ENCODE measurements at regions not wholly inside any gene's neighbourhood (a gene's known extent, or its start where the extent isn't known, plus 50 kb on each side); places are given as distances from the start of the nearest gene placed in this dataset.

DNA sequence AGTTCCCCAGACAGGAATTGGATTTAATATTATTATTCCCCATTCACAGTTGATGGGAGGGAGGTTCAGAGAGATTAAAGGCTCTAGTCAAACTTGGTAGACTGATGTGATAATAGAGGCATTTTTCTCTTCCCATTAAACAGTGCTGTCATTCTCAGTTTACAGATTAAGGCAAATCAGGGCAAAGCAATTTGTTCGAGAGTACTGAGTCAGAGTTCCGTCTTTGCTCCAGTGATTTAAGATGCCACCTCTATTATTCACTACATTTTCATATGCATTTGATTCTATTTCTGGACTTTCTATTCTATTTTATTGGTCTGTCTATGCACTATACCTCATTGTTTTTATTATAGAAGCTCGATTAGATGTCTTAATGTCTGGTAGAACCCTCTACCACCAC is 201.0 kb upstream of the RAI14 start:
- TF ChIP-seq, protein P1, sequence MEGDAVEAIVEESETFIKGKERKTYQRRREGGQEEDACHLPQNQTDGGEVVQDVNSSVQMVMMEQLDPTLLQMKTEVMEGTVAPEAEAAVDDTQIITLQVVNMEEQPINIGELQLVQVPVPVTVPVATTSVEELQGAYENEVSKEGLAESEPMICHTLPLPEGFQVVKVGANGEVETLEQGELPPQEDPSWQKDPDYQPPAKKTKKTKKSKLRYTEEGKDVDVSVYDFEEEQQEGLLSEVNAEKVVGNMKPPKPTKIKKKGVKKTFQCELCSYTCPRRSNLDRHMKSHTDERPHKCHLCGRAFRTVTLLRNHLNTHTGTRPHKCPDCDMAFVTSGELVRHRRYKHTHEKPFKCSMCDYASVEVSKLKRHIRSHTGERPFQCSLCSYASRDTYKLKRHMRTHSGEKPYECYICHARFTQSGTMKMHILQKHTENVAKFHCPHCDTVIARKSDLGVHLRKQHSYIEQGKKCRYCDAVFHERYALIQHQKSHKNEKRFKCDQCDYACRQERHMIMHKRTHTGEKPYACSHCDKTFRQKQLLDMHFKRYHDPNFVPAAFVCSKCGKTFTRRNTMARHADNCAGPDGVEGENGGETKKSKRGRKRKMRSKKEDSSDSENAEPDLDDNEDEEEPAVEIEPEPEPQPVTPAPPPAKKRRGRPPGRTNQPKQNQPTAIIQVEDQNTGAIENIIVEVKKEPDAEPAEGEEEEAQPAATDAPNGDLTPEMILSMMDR (IDR thresholded peaks at IDR 0.05), result no peak
- WGBS, 2 donors, result 83 to 85% methylated on average over 3 of the region's 3 CpGs

DNA sequence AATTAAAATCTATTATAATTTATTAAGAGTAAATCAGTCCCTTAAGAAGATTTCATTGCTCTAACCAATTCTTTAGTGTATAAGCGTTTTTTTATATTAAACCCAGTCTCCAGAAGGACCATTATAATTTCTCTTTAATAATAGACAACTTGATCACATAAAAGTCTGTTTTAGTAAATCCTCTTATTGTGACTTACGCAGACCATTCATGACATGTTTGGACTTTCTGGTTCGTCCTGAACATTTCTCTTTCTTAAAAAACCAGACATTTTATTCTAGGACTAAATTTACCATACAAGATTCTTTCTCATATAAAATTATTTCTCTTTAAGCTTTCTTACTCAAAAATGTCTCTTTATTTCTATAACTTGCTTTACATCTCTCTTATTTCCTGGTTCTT is 196.2 kb upstream of the RAI14 start:
- Histone ChIP-seq H3K9me3 (peaks cover 0 to 15% (median 0%) of the 10 kb centered on the region in 11 donors), H3K27ac (no peak overlapping the region), H3K27me3 (no peaks in the 10 kb centered on the region), H3K4me3 (no peak overlapping the region), H3K4me1 (no peaks in the 10 kb centered on the region), H3K36me3 (no peaks in the 10 kb centered on the region)
- DNase-seq (no peak), ATAC-seq (no peak)
- intact Hi-C loops (cut with DNase I), result loop anchor here in 6 of 10 donors (5.0 to 10.0 kb wide), 3 partner anchors 463 to 1035 kb away; no protein-coding TSS in a partner anchor
- WGBS, 2 donors, result 26 to 50% methylated on average over 3 of the region's 3 CpGs
- TF ChIP-seq, protein P1 (IDR thresholded peaks at IDR 0.05), result no peak

More for the DNA sequence above, 201.0 kb upstream of the RAI14 start:
- no peaks in the 10 kb centered on the region for H3K36me3 ChIP-seq
- DNase-seq, result no peak
- H3K27me3 ChIP-seq, result peaks cover 0 to 29% (median 0%) of the 10 kb centered on the region in 7 donors
- no peaks in the 10 kb centered on the region for H3K4me1 ChIP-seq
- H3K27ac ChIP-seq, result no peak overlapping the region
- H3K4me3 ChIP-seq, result no peak overlapping the region
- peaks cover 0 to 8% (median 0%) of the 10 kb centered on the region in 11 donors for H3K9me3 ChIP-seq
- intact Hi-C loops (cut with DNase I), result no loop called here
- no peak for ATAC-seq

DNA sequence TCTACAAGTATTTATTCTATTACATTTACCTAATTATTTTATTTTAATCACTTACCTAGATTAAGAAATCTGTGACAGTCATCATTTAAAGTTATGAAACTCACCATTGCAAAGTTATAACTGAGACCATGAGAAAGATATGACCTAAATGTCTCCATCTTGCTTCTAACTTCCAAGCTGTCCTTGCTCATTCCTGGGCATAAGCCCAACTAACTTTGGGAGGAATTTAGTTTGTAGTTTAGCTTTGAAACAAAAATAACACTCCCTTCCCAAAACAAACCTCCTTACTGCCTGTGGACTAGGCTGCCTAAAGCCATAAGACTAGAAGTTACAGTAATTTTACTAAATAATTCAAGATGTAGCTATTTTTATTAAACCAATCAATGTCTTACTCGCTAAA is 195.6 kb upstream of the RAI14 start:
- intact Hi-C loops (cut with DNase I), result loop anchor here in 6 of 10 donors (5.0 to 10.0 kb wide), 3 partner anchors 463 to 1036 kb away; no protein-coding TSS in a partner anchor
- DNase-seq, result no peak
- ATAC-seq, result no peak
- no peaks in the 10 kb centered on the region for H3K36me3 ChIP-seq
- H3K9me3 ChIP-seq, result peaks cover 0 to 15% (median 0%) of the 10 kb centered on the region in 11 donors
- no peaks in the 10 kb centered on the region for H3K4me1 ChIP-seq
- TF ChIP-seq, protein P1 (IDR thresholded peaks at IDR 0.05), result no peak
- 1 to 43% methylated on average over 1 of the region's 1 CpG for WGBS, 2 donors
- H3K4me3 ChIP-seq, result no peak overlapping the region
- no peaks in the 10 kb centered on the region for H3K27me3 ChIP-seq
- H3K27ac ChIP-seq, result no peak overlapping the region

DNA sequence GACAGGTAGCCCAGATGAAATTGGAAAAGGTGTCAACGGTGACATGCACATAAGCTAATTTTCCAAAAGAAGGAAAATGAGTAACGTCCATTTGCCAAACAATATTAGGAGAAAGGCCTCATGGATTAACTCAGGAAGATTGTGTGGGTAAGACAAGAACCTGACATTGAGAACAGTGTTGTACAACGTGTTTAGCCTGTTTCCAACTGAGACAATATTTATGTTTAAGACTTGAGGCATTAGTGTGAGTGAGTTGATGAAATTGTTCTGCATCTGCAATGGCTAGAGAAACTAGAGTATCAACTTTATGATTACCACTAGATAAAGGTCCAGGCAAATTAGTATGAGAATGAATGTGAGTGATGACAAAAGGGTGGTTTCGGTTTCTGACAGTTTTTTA is 191.3 kb upstream of the RAI14 start:
- peaks cover 0 to 15% (median 0%) of the 10 kb centered on the region in 11 donors for H3K9me3 ChIP-seq
- TF ChIP-seq, protein P1 (IDR thresholded peaks at IDR 0.05), result no peak
- H3K27me3 ChIP-seq, result no peaks in the 10 kb centered on the region
- no peak overlapping the region for H3K4me3 ChIP-seq
- intact Hi-C loops (cut with DNase I), result loop anchor here in 9 of 10 donors (2.0 to 10.0 kb wide), 5 partner anchors 466 to 1040 kb away; no protein-coding TSS in a partner anchor
- 22 to 46% methylated on average over 4 of the region's 4 CpGs for WGBS, 2 donors
- no peak for ATAC-seq
- peaks cover 0 to 14% (median 0%) of the 10 kb centered on the region in 9 donors for H3K4me1 ChIP-seq
- H3K36me3 ChIP-seq, result no peaks in the 10 kb centered on the region
- DNase-seq, result no peak
- H3K27ac ChIP-seq, result no peak overlapping the region

All from heart right ventricle (tissue), 16 donors.